ENCODE measurements at regions not wholly inside any gene's neighbourhood (a gene's known extent, or its start where the extent isn't known, plus 50 kb on each side); places are given as distances from the start of the nearest gene placed in this dataset.
"Not testable (repeated sequence)": the region's sequence is repeated elsewhere in the genome, so short reads cannot be mapped to it uniquely, and the experiment has no call there.

DNA sequence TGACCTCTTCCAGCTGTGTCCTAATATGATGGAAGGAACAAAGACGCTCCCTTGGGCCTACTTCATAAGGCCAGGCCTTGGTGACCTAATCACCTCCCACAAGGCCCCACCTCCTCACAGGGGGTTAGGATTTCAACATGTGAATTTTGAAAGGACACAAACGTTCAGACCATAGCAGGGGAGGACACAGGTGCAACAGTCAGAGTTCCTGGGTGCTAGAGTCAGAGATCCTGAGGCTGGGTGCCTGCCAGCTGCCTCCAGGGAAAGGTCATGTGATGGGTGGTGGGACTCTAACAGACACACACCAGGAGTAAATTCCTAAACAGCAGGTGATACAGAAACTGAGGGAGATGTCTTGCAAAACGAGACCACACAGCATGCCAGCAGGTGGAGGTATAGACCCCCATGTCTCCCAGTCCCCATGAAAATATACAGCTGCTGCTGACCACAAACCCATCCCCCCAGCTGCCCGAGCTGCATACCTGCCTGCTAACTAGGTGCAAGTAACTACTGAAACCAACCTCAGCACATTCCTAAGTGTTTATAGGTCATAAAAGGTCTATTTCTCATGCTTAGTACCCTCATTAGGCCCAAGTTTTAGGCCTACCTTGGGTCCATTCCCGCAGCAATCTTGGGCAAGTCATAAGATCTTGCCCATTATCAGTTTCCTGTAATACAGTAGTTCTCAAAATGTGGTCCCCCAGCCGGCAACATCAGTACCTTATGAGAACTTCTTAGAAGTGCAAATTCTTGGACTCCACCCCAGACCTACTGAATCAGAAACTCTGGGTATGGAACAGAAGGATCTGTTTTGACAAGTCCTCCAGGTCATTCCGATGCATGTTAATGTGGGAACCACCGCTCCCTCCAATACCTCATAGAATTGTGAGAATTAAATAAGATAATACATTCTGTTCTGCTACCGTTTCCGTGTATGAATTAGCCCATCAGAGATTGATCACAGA lies 245.3 kb downstream of the ENC1 start:
- DNase-seq = no peak

GRCh38 chr5:74394528-74394915 lies 246.0 kb downstream of the ENC1 start:
- no peak for DNase-seq

GRCh38 chr5:74393943-74394342 lies 246.6 kb downstream of the ENC1 start:
- no peak for DNase-seq

- DNase-seq = peak; percentile 22
These were observed 247.7 kb downstream of the ENC1 start for GRCh38 chr5:74392711-74393351.

- DNase-seq = no peak
These were observed 249.1 kb downstream of the ENC1 start for GRCh38 chr5:74391410-74391809.

GRCh38 chr5:74390822-74391221 lies 249.7 kb downstream of the ENC1 start:
- DNase-seq = peak; percentile 14

GRCh38 chr5:74390306-74390637 lies 250.3 kb downstream of the ENC1 start:
- no peak for DNase-seq

DNA sequence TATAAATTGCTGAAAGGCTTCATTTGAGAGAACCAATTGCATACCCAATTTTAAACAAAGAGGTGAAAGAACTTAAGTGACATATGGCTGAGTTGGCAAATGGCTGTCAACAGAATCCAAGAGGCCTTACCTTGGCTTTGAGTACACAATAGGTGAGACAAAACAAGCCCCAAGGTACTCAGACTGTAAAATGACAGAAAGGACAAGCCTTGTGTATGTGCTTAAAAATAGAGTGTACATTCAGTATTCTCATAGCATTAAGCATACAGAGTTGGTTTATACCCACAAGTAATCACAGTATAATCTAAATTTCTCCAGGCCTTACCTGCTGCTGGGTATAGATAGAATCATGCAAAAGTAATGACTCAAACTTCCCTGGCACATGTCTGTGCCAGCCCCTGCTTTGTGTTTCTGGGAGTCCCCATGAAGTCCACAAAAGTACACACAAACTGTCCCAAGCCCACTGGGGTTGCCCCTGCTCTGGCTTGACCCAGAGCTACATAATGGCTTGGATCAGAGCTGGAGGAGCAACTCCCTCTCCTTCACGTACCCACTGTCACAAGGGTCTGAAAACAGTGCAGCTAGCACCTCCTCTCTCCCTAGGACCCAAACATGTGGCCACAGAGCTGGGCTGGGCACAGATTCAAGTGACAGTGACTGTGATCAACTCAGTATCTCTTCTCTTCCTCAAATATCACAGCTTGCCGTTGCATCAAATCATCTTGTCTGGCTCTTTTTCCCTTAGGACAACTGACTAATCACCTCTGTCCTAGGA lies 250.8 kb downstream of the ENC1 start:
- no peak for DNase-seq

GRCh38 chr5:74388411-74388810 lies 252.1 kb downstream of the ENC1 start:
- not testable (repeated sequence) for DNase-seq

DNA sequence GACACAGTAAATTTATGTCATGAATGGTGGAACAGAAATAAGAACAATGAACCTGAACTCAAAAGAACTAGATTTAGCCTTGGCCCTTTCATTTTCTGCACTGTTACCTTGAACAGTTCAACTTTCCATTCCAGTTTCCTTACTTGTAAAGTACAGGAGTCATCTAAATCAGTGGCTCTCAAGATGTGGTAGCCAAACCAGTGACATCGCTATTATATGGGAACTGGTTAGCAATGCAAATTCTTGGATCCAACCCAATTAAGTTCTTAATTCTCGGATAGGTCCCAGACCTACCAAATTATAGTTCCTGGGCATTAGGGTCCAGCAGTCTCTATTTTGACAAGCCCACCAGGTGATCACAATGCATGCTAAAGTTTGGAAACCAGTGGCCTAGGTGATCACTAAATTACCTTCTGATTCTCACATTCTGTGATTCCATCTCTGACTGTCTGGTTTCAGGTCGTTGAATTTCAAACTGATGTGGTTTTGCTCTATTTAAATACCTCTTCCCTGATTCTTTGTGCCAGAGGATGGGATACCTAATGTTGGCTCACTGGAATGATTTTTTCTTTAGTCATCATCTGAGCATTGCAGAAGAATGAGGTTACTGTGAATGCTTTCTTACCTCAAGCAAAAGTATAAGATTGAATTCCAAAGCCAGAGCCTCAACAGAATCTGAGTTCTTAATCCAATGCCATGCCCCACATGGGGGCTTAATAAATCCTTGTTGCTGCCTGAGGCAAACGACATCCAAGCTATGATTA lies 253.8 kb downstream of the ENC1 start:
- no peak for DNase-seq

DNA sequence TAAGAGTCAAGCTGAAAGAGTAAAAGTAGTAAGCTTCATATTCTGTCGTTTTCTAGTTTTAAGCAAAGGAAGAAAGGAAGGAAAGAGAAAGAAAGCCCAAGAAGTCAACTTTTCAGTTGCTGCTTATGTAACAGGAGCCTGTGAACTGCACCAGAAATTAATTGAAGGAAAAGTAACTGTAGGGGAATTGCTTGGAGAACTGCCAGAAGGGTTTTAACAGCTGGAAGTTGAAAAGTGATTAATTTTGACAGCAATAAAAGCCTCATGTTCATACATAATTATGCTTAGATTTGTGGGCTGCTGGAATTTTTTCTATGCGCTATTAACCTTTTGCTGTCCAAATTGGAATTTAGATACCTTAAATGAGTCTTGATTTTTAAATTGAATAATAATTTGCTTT lies 255.7 kb downstream of the ENC1 start:
- no peak for DNase-seq

- no peak for DNase-seq
These were observed 257.4 kb downstream of the ENC1 start for GRCh38 chr5:74382987-74383593.

- DNase-seq = no peak
These were observed 258.2 kb downstream of the ENC1 start for GRCh38 chr5:74382123-74382855.

DNA sequence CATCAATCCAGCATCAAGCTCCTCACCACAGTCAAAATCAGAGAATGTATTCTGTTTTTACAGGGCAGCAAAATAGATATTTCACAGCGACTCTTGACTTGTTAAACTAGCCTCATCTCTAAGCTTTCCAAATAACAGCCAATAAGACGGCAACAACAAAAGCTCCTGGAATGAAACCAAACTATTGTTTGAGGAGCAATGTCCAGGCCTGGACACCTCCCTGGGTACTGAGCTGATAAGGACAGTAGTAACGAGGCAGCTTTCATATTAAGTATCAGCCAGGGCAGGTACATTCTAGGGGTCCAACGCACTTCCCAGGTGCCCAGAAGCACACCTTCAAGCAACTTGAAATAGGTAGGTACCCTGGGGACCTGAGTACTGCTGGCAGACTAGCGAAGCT lies 260.3 kb downstream of the ENC1 start:
- DNase-seq = no peak

- no peak for DNase-seq
These were observed 262.1 kb downstream of the ENC1 start for GRCh38 chr5:74378464-74378863.

- peak; percentile 48 for DNase-seq
These were observed 264.3 kb downstream of the ENC1 start for GRCh38 chr5:74376187-74376586.

DNA sequence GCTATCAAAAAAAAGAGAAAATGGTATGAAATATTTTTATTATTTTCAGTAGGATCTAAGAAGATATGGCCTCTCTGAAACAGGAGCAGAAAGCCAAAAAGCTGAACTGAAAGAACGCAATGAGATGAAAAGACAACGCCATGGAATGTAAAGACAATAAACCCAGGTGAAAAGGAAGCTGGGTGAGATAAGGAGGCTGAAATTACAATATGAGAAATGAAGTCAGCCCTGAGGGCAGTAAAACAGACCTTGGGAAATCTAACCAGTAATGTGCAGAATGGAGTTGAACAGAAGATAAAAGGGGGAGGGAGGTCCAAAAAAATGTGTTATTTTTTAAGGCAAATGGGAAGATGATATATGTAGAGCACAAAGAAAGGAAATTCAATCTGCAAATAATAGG lies 265.3 kb downstream of the ENC1 start:
- DNase-seq = no peak

DNA sequence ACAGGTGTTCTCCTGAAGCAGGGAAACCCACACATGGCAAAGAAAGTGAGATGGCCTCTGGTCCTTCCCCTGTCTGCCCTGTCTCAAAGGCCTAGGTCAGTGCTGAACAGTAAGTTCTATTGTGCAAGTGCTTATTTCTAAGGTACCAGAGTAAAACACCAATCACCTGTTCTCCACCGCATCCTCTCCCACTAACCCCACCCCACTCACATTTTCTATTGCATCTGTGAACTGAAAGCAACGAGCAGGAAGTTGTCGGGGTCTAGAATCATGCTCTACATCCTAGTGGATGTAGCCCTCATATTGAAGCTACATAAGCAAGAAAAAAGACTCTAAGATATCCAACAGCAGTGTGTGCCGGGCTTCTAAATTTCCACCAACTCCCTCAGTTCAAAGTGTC lies 265.9 kb downstream of the ENC1 start:
- DNase-seq = no peak

- DNase-seq = no peak
These were observed 267.5 kb downstream of the ENC1 start for GRCh38 chr5:74373076-74373475.

DNA sequence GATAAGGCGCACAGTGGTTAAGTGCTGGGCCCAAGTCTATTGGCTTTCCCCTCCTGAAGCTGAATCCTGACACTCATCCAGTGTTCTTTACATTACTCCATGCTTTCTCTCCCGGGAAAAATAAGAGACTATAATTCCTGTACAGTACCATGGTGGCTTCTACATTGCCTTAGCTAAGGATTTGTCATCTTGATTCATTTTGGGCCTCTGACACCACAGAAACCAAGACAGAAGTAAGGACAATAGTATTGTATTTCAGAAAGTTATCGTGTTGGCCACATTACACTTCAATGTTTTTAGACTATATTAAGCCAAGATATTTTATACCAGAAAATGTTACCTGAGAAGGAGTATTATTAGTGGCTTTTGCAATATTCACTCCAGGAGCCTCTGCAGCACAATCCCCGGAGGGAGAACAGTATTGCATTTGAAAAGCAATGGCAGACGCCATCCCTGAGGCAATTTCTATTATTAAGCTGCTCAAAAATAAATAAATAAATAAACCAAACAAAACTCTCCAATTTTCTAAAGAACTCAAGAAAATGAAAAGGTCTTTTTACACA lies 267.9 kb downstream of the ENC1 start:
- no peak for DNase-seq

GRCh38 chr5:74372051-74372450 lies 268.5 kb downstream of the ENC1 start:
- DNase-seq = no peak
